HCT116 (cell line): ENCODE measurements at regions not wholly inside any gene's neighbourhood (a gene's known extent, or its start where the extent isn't known, plus 50 kb on each side); places are given as distances from the start of the nearest gene placed in this dataset.

Source experiments
- ATAC-seq: fragments of 200-7000 bp; cut with Tn5 transposase; 2 replicates; pipeline ENCODE4 v1.9.1; 2020; ENCODE audit warnings: mild to moderate bottlenecking, moderate library complexity
- BruUV-seq: library from RNA; stranded (reverse); fragments of 400-500 nt; replicated peaks from 2 replicates; lab custom pipeline; 2021; lab: Mats Ljungman, UMichigan
- CTCF ChIA-PET: fragments of 300-600 bp; sonication (Branson Sonifier 250); formaldehyde crosslinking; loops from one replicate; lab custom pipeline; 2021; ENCODE audit warnings: antibody characterized with exemption; lab: Charles Lee
- POLR2A ChIA-PET: fragments of 300-600, 350-600 bp; sonication (Branson Sonifier 250); formaldehyde crosslinking; loops from one replicate; lab custom pipeline; 2021; ENCODE audit warnings: antibody characterized with exemption; lab: Charles Lee
- RAD21 ChIA-PET, 2 experiments: fragments of 300-600 bp; sonication (Branson Sonifier 250); formaldehyde crosslinking; loops; one replicate each; lab custom pipeline; 2023; ENCODE audit warnings: low total read pairs in 2 of 2; ENCODE audit not compliant: uncharacterized antibody in 2 of 2, unreplicated experiment in 2 of 2, low non-redundant PET in 1 of 2; lab: Charles Lee
- DNase-seq: peaks from one replicate; pipeline ENCODE4 v3.0.0-alpha.2; 2010; ENCODE audit warnings: low read depth, low spot score
- H2AFZ ChIP-seq: fragments of 200-600 bp; shearing (Covaris generic), sonication (generic); 2 replicates; pipeline ENCODE4 v1.6.1; 2017; ENCODE audit warnings: low read depth, mixed run types, mixed read lengths, antibody characterized with exemption, low read length; ENCODE audit not compliant: poor library complexity, severe bottlenecking
- H3K27ac ChIP-seq: 2 replicates; pipeline ENCODE4 v1.5.1; 2012; ENCODE audit warnings: low read depth, low read length
- H3K27me3 ChIP-seq: fragments of 200-600 bp; sonication (generic); 2 replicates; pipeline ENCODE4 v1.6.1; 2016; ENCODE audit warnings: mixed run types, low read length, mixed read lengths; ENCODE audit not compliant: insufficient read depth
- H3K36me3 ChIP-seq, 2 experiments: fragments of 200-500 bp in 1 of 2; fragments of 200-600 bp in 1 of 2; sonication (Bioruptor generic) in 1 of 2; sonication (generic) in 1 of 2; 2 replicates each; pipeline versions ENCODE4 v1.5.1 to v1.6.1; 2014 to 2016; ENCODE audit warnings: low read length in 2 of 2, inconsistent platforms in 1 of 2, mixed read lengths in 1 of 2, mixed run types in 1 of 2; ENCODE audit not compliant: insufficient read depth in 2 of 2, control insufficient read depth in 1 of 2
- H3K4me1 ChIP-seq, 2 experiments: fragments of 200-600 bp in 1 of 2; sonication (generic) in 1 of 2; 2 replicates each; pipeline versions ENCODE4 v1.5.1 to v1.6.1; 2012 to 2017; ENCODE audit warnings: low read length in 2 of 2, inconsistent platforms in 1 of 2, mild to moderate bottlenecking in 1 of 2, mixed read lengths in 1 of 2, mixed run types in 1 of 2, moderate library complexity in 1 of 2; ENCODE audit not compliant: insufficient read depth in 2 of 2, control insufficient read depth in 1 of 2
- H3K4me2 ChIP-seq: fragments of 200-600 bp; sonication (generic); 2 replicates; pipeline ENCODE4 v1.6.1; 2017; ENCODE audit warnings: mixed run types, low read length, mixed read lengths
- H3K4me3 ChIP-seq, 2 experiments: fragments of 200-600 bp in 1 of 2; sonication (generic) in 1 of 2; replicated peaks in 1 of 2; 2 replicates each; pipeline ENCODE4 v1.5.1; 2011 to 2016; ENCODE audit warnings: low read length in 2 of 2, control low read depth in 1 of 2, low read depth in 1 of 2, mild to moderate bottlenecking in 1 of 2, mixed read lengths in 1 of 2, mixed run types in 1 of 2
- H3K79me2 ChIP-seq: fragments of 200-600 bp; sonication (generic); 2 replicates; pipeline ENCODE4 v1.6.1; 2017; ENCODE audit warnings: mild to moderate bottlenecking, mixed run types, low read length, moderate library complexity, mixed read lengths; ENCODE audit not compliant: insufficient read depth
- H3K9ac ChIP-seq: fragments of 200-600 bp; sonication (generic); 2 replicates; pipeline ENCODE4 v1.6.1; 2016; ENCODE audit warnings: low read length, mixed read lengths
- H3K9me2 ChIP-seq: fragments of 200-600 bp; sonication (generic), shearing (Covaris generic); 2 replicates; pipeline ENCODE4 v1.6.1; 2017; ENCODE audit warnings: mixed run types, mild to moderate bottlenecking, moderate library complexity; ENCODE audit not compliant: insufficient read depth
- H3K9me3 ChIP-seq, 2 experiments: fragments of 200-500 bp in 1 of 2; fragments of 200-600 bp in 1 of 2; sonication (Bioruptor generic) in 1 of 2; sonication (generic) in 1 of 2; 2 replicates each; pipeline ENCODE4 v1.6.1; 2014 to 2017; ENCODE audit warnings: low read length in 2 of 2, mixed read lengths in 2 of 2, inconsistent platforms in 1 of 2, low read depth in 1 of 2, mild to moderate bottlenecking in 1 of 2, mixed run types in 1 of 2, moderate library complexity in 1 of 2; ENCODE audit not compliant: control insufficient read depth in 1 of 2, insufficient read depth in 1 of 2
- H4K20me1 ChIP-seq: fragments of 200-600 bp; sonication (generic), shearing (Covaris generic); 2 replicates; pipeline ENCODE4 v1.6.1; 2017; ENCODE audit warnings: mixed run types, mild to moderate bottlenecking, moderate library complexity; ENCODE audit not compliant: insufficient read depth
- CBX3 ChIP-seq: IDR thresholded peaks from 2 replicates; pipeline ENCODE4 v1.6.1; 2012; ENCODE audit warnings: low read depth
- CEBPB ChIP-seq: IDR thresholded peaks from 2 replicates; pipeline ENCODE4 v1.6.1; 2012; ENCODE audit warnings: low read depth
- EGR1 ChIP-seq: IDR thresholded peaks from 2 replicates; pipeline ENCODE4 v1.6.1; 2012; ENCODE audit warnings: low read depth
- ELF1 ChIP-seq: IDR thresholded peaks from 2 replicates; pipeline ENCODE4 v1.6.1; 2012; ENCODE audit warnings: low read depth, borderline replicate concordance
- FOSL1 ChIP-seq: IDR thresholded peaks from 2 replicates; pipeline ENCODE4 v1.6.1; 2012; ENCODE audit warnings: low read depth
- JUND ChIP-seq: IDR thresholded peaks from 2 replicates; pipeline ENCODE4 v1.6.1; 2012
- ZNF274 ChIP-seq: fragments of 200-500 bp; sonication (Bioruptor generic); IDR thresholded peaks from 2 replicates; pipeline ENCODE4 v1.6.1; 2014; ENCODE audit warnings: mild to moderate bottlenecking, low read depth, low read length, inconsistent platforms
- intact Hi-C: fragments of 100-400 bp; cut with micrococcal nuclease; formaldehyde crosslinking; loops from 2 replicates; pipeline ENCODE4 v1.10.0; 2022
- TF ChIP-seq, protein P1 (sequence below): IDR thresholded peaks from 2 replicates; pipeline ENCODE4 v1.6.1; 2011; ENCODE audit warnings: mild to moderate bottlenecking, low read length, moderate library complexity; ENCODE audit not compliant: insufficient replicate concordance; ENCODE audit errors: extremely low read depth
- TF ChIP-seq, protein P2 (sequence below): IDR thresholded peaks from 2 replicates; pipeline ENCODE4 v1.6.1; 2012

DNA sequence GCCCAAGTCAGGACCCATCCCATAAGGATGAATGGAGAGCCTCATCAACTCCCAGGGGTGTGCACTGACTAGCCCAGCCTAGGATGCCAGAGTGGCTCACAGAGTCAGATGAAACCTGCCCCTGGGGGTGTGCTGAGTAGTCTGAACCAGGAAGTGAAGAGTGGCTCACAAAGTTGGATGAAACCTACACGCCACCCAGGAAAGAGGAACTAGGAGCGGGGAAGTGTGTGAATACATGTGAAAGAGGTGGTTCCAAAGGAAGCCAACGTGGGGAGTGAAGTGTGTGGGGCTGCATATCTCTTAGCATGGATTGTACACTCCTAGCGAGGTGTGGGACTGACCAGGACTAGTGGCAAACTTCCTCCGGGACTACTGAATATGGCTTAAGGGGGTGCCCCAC is 902.1 kb upstream of the NDST4 start:
- no peak for ATAC-seq
- H2AFZ ChIP-seq: no peak overlapping the region
- no peaks in the 10 kb centered on the region for H4K20me1 ChIP-seq
- no peak overlapping the region for H3K27ac ChIP-seq
- H3K4me2 ChIP-seq: peak overlapping the region; percentile 17; the same call in 1 of the 2 replicates
- CTCF ChIA-PET: no interaction called here
- no peaks in the 10 kb centered on the region for H3K9me2 ChIP-seq
- TF ChIP-seq JUND: no peak
- no peak for TF ChIP-seq ZNF274
- TF ChIP-seq ELF1: no peak
- no peak for TF ChIP-seq CEBPB
- no peak for TF ChIP-seq EGR1
- TF ChIP-seq, all 23 proteins: peak for 0
- H3K9ac ChIP-seq: no peak overlapping the region
- ChIA-PET RAD21 (no interaction called here), POLR2A (no interaction called here)
- H3K79me2 ChIP-seq: no peaks in the 10 kb centered on the region
- no peak for DNase-seq
- no peak overlapping the region for H3K4me3 ChIP-seq
- H3K4me1 ChIP-seq: peaks cover 0 to 7% of the 10 kb centered on the region in 2 experiments; a peak in 1 of 4 replicates
- intact Hi-C loops: no loop called here
- peaks cover 10 to 16% of the 10 kb centered on the region in 2 experiments; a peak in 2 of 4 replicates for H3K9me3 ChIP-seq
- no TSS peak for BruUV-seq
- H3K36me3 ChIP-seq: no peaks in the 10 kb centered on the region
- H3K27me3 ChIP-seq: no peaks in the 10 kb centered on the region

DNA sequence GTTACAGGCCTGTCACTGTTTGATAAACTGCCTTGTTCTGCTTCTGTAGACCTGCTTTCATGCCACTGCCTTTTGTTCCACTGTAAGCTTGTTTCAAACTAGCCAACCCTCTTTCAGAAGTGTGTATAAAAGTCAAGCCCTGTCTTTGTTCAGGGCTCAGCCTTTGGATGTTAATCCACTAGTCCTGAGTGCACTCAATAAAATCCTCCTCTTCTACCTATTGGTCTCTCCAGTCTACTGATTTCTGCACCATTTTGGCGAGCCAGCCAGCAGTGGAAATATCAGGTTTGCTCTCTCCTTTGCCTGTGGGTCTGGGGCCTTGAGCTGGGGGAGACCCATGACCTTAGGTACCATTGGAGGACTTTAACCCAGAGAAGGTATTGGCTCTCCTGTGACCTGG is 901.6 kb upstream of the NDST4 start:
- ATAC-seq: no peak
- no peak overlapping the region for H3K9ac ChIP-seq
- ChIA-PET CTCF (no interaction called here), RAD21 (no interaction called here), POLR2A (no interaction called here)
- H3K36me3 ChIP-seq: no peaks in the 10 kb centered on the region
- DNase-seq: no peak
- TF ChIP-seq FOSL1: no peak
- TF ChIP-seq, protein P1, sequence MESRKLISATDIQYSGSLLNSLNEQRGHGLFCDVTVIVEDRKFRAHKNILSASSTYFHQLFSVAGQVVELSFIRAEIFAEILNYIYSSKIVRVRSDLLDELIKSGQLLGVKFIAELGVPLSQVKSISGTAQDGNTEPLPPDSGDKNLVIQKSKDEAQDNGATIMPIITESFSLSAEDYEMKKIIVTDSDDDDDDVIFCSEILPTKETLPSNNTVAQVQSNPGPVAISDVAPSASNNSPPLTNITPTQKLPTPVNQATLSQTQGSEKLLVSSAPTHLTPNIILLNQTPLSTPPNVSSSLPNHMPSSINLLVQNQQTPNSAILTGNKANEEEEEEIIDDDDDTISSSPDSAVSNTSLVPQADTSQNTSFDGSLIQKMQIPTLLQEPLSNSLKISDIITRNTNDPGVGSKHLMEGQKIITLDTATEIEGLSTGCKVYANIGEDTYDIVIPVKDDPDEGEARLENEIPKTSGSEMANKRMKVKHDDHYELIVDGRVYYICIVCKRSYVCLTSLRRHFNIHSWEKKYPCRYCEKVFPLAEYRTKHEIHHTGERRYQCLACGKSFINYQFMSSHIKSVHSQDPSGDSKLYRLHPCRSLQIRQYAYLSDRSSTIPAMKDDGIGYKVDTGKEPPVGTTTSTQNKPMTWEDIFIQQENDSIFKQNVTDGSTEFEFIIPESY: no peak
- TF ChIP-seq ELF1: no peak
- TF ChIP-seq, protein P2, sequence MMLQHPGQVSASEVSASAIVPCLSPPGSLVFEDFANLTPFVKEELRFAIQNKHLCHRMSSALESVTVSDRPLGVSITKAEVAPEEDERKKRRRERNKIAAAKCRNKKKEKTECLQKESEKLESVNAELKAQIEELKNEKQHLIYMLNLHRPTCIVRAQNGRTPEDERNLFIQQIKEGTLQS: no peak
- TF ChIP-seq CBX3: peak; percentile 99
- H3K4me2 ChIP-seq: no peak overlapping the region
- no peaks in the 10 kb centered on the region for H3K79me2 ChIP-seq
- no peaks in the 10 kb centered on the region for H4K20me1 ChIP-seq
- peaks cover 0 to 7% of the 10 kb centered on the region in 2 experiments; a peak in 1 of 4 replicates for H3K4me1 ChIP-seq
- H2AFZ ChIP-seq: no peak overlapping the region
- H3K9me3 ChIP-seq: peaks cover 10 to 16% of the 10 kb centered on the region in 2 experiments; a peak in 2 of 4 replicates
- no peaks in the 10 kb centered on the region for H3K27me3 ChIP-seq
- no peaks in the 10 kb centered on the region for H3K9me2 ChIP-seq
- intact Hi-C loops: no loop called here
- H3K27ac ChIP-seq: no peak overlapping the region
- no TSS peak for BruUV-seq
- no peak overlapping the region for H3K4me3 ChIP-seq
